ENCODE measurements at regions not wholly inside any gene's neighbourhood (a gene's known extent, or its start where the extent isn't known, plus 50 kb on each side); places are given as distances from the start of the nearest gene placed in this dataset.

DNA sequence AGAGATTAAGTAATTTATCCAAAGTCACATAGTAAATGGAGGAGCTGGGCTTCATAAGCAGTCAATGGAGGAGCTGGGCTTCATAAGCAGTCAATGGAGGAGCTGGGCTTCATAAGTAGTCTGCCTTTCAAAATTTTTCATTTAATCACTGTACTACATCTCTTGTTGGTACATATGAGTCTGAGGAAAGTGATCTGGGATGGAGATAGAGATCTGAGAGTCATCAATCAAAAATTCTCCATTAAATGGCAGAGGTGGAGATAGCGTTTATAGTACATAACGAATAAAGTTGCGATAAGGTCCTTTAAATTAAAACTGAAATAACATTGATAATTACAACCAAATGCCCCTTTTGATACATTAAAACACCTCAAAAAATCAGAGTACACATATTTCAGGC, 189.3 kb downstream of the KLF5 start:
- no peak for DNase-seq
- ATAC-seq = no peak
- TF ChIP-seq, protein P1, sequence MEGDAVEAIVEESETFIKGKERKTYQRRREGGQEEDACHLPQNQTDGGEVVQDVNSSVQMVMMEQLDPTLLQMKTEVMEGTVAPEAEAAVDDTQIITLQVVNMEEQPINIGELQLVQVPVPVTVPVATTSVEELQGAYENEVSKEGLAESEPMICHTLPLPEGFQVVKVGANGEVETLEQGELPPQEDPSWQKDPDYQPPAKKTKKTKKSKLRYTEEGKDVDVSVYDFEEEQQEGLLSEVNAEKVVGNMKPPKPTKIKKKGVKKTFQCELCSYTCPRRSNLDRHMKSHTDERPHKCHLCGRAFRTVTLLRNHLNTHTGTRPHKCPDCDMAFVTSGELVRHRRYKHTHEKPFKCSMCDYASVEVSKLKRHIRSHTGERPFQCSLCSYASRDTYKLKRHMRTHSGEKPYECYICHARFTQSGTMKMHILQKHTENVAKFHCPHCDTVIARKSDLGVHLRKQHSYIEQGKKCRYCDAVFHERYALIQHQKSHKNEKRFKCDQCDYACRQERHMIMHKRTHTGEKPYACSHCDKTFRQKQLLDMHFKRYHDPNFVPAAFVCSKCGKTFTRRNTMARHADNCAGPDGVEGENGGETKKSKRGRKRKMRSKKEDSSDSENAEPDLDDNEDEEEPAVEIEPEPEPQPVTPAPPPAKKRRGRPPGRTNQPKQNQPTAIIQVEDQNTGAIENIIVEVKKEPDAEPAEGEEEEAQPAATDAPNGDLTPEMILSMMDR (IDR thresholded peaks at IDR 0.05) = no peak
- no peak overlapping the region for H3K4me3 ChIP-seq
- H3K4me1 ChIP-seq = no peaks in the 10 kb centered on the region
- H3K27ac ChIP-seq = no peak overlapping the region
- no peaks in the 10 kb centered on the region for H3K27me3 ChIP-seq (ENCODE audit: insufficient read depth in 3 of 3, low read length in 2 of 3)
- WGBS, 3 donors = 98 to 99% (median 98%) methylated on average over 3 of the region's 3 CpGs
- H3K36me3 ChIP-seq (ENCODE audit: insufficient read depth in 1 of 2, low read depth in 1 of 2) = no peaks in the 10 kb centered on the region
- intact Hi-C loops (cut with DNase I) = no loop called here
- no peaks in the 10 kb centered on the region for H3K9me3 ChIP-seq

DNA sequence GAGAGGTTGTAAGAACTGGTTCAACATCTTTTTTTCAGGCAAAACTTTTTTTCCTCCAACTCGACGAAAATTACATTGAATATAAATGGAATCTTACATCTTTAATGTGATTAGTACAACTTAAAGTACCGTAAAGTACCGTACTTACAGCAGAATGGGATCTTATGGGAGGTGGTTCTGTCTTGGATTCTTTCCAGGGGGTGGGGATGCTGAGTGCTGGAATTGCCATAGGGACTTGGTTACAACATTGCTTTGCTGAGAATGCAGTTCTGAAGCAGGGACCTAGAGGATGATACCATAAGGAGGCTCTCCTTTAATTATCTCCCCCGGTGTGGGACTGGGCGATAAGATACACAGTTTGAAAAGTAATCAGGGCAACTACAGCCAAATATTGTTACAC, 186.4 kb downstream of the KLF5 start:
- H3K27me3 ChIP-seq (ENCODE audit: insufficient read depth in 3 of 3, low read length in 2 of 3) = no peaks in the 10 kb centered on the region
- no peak overlapping the region for H3K4me3 ChIP-seq
- WGBS, 3 donors = 79 to 88% (median 83%) methylated on average over 6 of the region's 6 CpGs

DNA sequence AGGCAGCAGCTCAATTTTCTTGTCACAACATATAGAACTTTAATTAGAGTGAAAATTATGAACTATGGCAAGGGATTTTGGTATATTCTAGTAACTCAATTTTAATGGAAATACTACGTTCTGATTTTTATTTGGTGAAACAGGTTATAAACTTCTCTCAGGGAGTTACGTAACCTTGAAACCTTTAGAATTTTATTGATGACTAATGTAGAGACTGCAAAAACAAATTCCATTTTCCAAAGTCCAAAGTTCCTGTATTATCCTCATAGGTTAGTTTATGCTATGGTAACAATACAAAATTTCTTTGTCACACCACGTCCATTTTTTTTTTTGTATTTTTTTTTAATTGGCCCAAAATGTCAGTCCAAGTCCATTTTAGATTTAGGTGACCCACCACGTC, 185.7 kb downstream of the KLF5 start:
- H3K4me3 ChIP-seq = no peak overlapping the region
- ATAC-seq = no peak
- 87 to 93% (median 89%) methylated on average over 4 of the region's 4 CpGs for WGBS, 3 donors
- intact Hi-C loops (cut with DNase I) = no loop called here
- no peaks in the 10 kb centered on the region for H3K36me3 ChIP-seq (ENCODE audit: insufficient read depth in 1 of 2, low read depth in 1 of 2)
- TF ChIP-seq, protein P1 (IDR thresholded peaks at IDR 0.05) = no peak
- no peak for DNase-seq
- no peak overlapping the region for H3K27ac ChIP-seq
- H3K27me3 ChIP-seq (ENCODE audit: insufficient read depth in 3 of 3, low read length in 2 of 3) = no peaks in the 10 kb centered on the region
- H3K9me3 ChIP-seq = no peaks in the 10 kb centered on the region
- H3K4me1 ChIP-seq = no peaks in the 10 kb centered on the region

More for the DNA sequence above, 186.4 kb downstream of the KLF5 start:
- H3K9me3 ChIP-seq = no peaks in the 10 kb centered on the region
- no peak overlapping the region for H3K27ac ChIP-seq
- no peaks in the 10 kb centered on the region for H3K36me3 ChIP-seq (ENCODE audit: insufficient read depth in 1 of 2, low read depth in 1 of 2)
- H3K4me1 ChIP-seq = no peaks in the 10 kb centered on the region
- TF ChIP-seq, protein P1 (IDR thresholded peaks at IDR 0.05) = no peak
- ATAC-seq = no peak
- DNase-seq = no peak
- intact Hi-C loops (cut with DNase I) = no loop called here

DNA sequence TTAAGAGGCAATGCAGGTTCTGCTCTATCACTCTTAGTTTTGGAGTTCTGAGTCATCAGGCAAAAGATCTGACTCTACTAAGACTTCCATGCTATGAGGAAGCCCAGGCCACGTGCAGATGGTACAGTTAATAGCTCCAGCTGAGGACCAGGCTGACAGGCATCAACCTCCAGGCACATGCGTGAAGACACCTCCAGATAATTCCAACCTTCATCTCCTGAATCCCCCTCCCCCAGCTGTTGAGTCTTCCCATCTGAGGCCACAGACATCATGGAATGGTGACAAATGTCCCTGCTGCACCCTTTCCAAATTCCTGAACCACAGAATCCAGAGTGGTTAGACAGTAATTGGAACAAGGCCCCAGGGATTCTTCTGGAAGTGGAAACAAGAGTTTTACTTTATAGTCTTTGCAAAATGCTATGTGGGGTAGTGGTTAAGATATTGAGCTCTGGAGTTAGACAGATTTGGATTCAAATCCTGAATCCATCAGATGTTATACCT, 183.8 kb downstream of the KLF5 start:
- ATAC-seq (no peak), DNase-seq (no peak)
- no peak overlapping the region for H3K27ac ChIP-seq
- intact Hi-C loops (cut with DNase I) = no loop called here
- WGBS, 3 donors = 76 to 84% (median 77%) methylated on average over 2 of the region's 2 CpGs
- H3K36me3 ChIP-seq (ENCODE audit: insufficient read depth in 1 of 2, low read depth in 1 of 2) = no peaks in the 10 kb centered on the region
- H3K9me3 ChIP-seq = no peaks in the 10 kb centered on the region
- TF ChIP-seq, protein P1 (IDR thresholded peaks at IDR 0.05) = no peak
- H3K27me3 ChIP-seq (ENCODE audit: insufficient read depth in 3 of 3, low read length in 2 of 3) = no peaks in the 10 kb centered on the region
- H3K4me1 ChIP-seq = no peaks in the 10 kb centered on the region
- H3K4me3 ChIP-seq = no peak overlapping the region

DNA sequence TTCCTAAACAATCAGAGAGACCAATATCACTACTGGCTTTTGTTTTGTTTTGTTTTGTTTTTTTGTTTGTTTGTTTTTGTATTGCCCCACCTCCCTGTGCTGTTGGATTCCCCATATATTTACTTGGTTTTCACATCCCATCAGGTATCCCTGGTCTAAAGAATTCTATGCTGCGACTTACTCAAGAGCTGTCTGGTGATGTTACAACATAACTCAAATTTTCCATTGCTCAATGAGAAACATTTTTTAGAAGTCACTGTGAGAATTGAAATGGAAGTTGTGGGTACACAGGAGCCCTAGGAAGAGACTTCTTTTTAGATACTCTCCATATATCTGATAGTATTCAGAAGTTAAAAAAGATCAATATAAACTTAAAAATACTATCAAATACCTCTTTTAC, 181.4 kb downstream of the KLF5 start:
- H3K9me3 ChIP-seq = no peaks in the 10 kb centered on the region
- H3K4me1 ChIP-seq = no peaks in the 10 kb centered on the region
- H3K36me3 ChIP-seq (ENCODE audit: insufficient read depth in 1 of 2, low read depth in 1 of 2) = no peaks in the 10 kb centered on the region
- no peak overlapping the region for H3K27ac ChIP-seq
- WGBS, 3 donors = 84 to 91% (median 85%) methylated on average over 1 of the region's 1 CpG
- no peak for ATAC-seq
- TF ChIP-seq, protein P1 (IDR thresholded peaks at IDR 0.05) = no peak
- intact Hi-C loops (cut with DNase I) = no loop called here
- no peak overlapping the region for H3K4me3 ChIP-seq
- H3K27me3 ChIP-seq (ENCODE audit: insufficient read depth in 3 of 3, low read length in 2 of 3) = no peaks in the 10 kb centered on the region
- no peak for DNase-seq
